ENCODE measurements at regions not wholly inside any gene's neighbourhood (a gene's known extent, or its start where the extent isn't known, plus 50 kb on each side); places are given as distances from the start of the nearest gene placed in this dataset.

DNA sequence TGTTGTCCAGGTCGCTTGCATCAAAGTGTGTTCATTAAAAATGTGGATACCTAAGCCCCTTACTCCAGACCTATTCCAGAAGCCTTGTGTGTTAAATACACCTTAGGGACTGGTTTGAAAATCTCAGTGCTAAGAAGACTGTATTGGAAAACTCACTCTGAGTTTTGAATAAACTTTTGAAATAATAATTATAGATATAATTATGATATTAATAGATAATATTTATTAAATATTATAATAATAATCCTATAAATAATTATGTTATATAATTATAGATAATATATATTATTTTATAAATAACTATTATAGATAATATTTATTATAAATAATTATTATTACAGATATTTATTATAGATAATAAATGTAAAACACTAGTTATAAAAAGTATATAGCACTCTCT, 165.3 kb downstream of the ARRDC3 start:
- no peak overlapping the region for H3K4me3 Mint-ChIP-seq

DNA sequence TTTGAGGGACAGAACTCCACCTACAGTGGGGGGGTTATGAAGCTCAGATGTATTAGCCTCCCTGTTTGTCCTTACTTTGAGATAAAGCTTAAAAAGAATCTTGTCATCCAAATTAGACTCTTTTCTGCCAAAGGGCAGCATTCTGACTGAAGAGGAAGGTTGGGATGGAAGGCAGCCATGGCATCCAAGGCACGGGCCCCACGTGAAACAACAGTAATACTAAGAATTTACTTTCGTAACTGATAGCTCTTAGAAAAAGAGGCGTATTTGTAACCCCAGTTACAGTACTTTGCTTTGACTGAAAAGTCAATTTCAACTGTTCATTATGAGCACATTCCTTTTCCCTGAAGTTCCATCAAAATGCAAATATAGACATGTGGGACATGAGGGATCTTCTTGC, 168.5 kb downstream of the ARRDC3 start:
- DNase-seq (no peak), ATAC-seq (no peak)
- Mint-ChIP-seq H3K9me3 (no peaks in the 10 kb centered on the region), H3K36me3 (ENCODE audit: insufficient read depth) (no peaks in the 10 kb centered on the region), H3K27me3 (ENCODE audit: low read depth) (peaks cover 13% of the 10 kb centered on the region), H3K4me3 (no peak overlapping the region), H3K4me1 (ENCODE audit: low read depth) (no peaks in the 10 kb centered on the region)

More for the DNA sequence above, 165.3 kb downstream of the ARRDC3 start:
- H3K27me3 Mint-ChIP-seq (ENCODE audit: low read depth) = peaks cover 10% of the 10 kb centered on the region
- ATAC-seq (no peak), DNase-seq (no peak)
- H3K36me3 Mint-ChIP-seq (ENCODE audit: insufficient read depth) = no peaks in the 10 kb centered on the region
- H3K4me1 Mint-ChIP-seq (ENCODE audit: low read depth) = no peaks in the 10 kb centered on the region
- H3K9me3 Mint-ChIP-seq = no peaks in the 10 kb centered on the region
